ENCODE measurements at regions not wholly inside any gene's neighbourhood (a gene's known extent, or its start where the extent isn't known, plus 50 kb on each side); places are given as distances from the start of the nearest gene placed in this dataset.

- 89 to 100% methylated on average over 1 of the region's 1 CpG for WGBS, 2 donors (ENCODE audit: low coverage in 1 of 2)
- TF ChIP-seq CTCF (IDR thresholded peaks at IDR 0.05) (no peak), POLR2A (IDR thresholded peaks at IDR 0.05) (no peak), EP300 (IDR thresholded peaks at IDR 0.05) (no peak), POLR2AphosphoS5 (IDR thresholded peaks at IDR 0.05) (no peak)
- H3K27ac ChIP-seq, result no peak overlapping the region
- no peaks in the 10 kb centered on the region for H3K9me3 ChIP-seq
- no peaks in the 10 kb centered on the region for H3K4me1 ChIP-seq
- no peaks in the 10 kb centered on the region for H3K27me3 ChIP-seq
- H3K36me3 ChIP-seq, result no peaks in the 10 kb centered on the region
- ATAC-seq, result no peak
- H3K4me3 ChIP-seq, result no peak overlapping the region
Measured at GRCh38 chr4:186910385-186910784, 186.7 kb upstream of the FAT1 start.

GRCh38 chr4:186912606-186913005, 188.9 kb upstream of the FAT1 start:
- ATAC-seq, result no peak
- Histone ChIP-seq H3K27me3 (no peaks in the 10 kb centered on the region), H3K27ac (no peak overlapping the region), H3K9me3 (no peaks in the 10 kb centered on the region), H3K4me3 (no peak overlapping the region), H3K4me1 (no peaks in the 10 kb centered on the region), H3K36me3 (no peaks in the 10 kb centered on the region)
- no peak for TF ChIP-seq EP300 (IDR thresholded peaks at IDR 0.05)
- no peak for TF ChIP-seq CTCF (IDR thresholded peaks at IDR 0.05)
- TF ChIP-seq POLR2A (IDR thresholded peaks at IDR 0.05), result no peak
- no peak for TF ChIP-seq POLR2AphosphoS5 (IDR thresholded peaks at IDR 0.05)
- 58 to 64% methylated on average over 5 to 7 of the region's 9 CpGs for WGBS, 2 donors (ENCODE audit: low coverage in 1 of 2)

- H3K27me3 ChIP-seq, result no peaks in the 10 kb centered on the region
- H3K4me1 ChIP-seq, result no peaks in the 10 kb centered on the region
- 64 to 84% methylated on average over 4 of the region's 4 CpGs for WGBS, 2 donors (ENCODE audit: low coverage in 1 of 2)
- TF ChIP-seq CTCF (IDR thresholded peaks at IDR 0.05), result no peak
- TF ChIP-seq POLR2A (IDR thresholded peaks at IDR 0.05), result no peak
- no peak for TF ChIP-seq EP300 (IDR thresholded peaks at IDR 0.05)
- TF ChIP-seq POLR2AphosphoS5 (IDR thresholded peaks at IDR 0.05), result no peak
- H3K9me3 ChIP-seq, result no peaks in the 10 kb centered on the region
- H3K36me3 ChIP-seq, result no peaks in the 10 kb centered on the region
- H3K27ac ChIP-seq, result no peak overlapping the region
- no peak overlapping the region for H3K4me3 ChIP-seq
- no peak for ATAC-seq
Measured at GRCh38 chr4:186915816-186916215, 192.2 kb upstream of the FAT1 start.

- H3K27ac ChIP-seq, result no peak overlapping the region
- no peak overlapping the region for H3K4me3 ChIP-seq
- no peaks in the 10 kb centered on the region for H3K4me1 ChIP-seq
- ATAC-seq, result no peak
- H3K36me3 ChIP-seq, result no peaks in the 10 kb centered on the region
- TF ChIP-seq CTCF (IDR thresholded peaks at IDR 0.05), result no peak
- no peak for TF ChIP-seq POLR2AphosphoS5 (IDR thresholded peaks at IDR 0.05)
- no peak for TF ChIP-seq EP300 (IDR thresholded peaks at IDR 0.05)
- TF ChIP-seq POLR2A (IDR thresholded peaks at IDR 0.05), result no peak
- H3K9me3 ChIP-seq, result no peaks in the 10 kb centered on the region
- no peaks in the 10 kb centered on the region for H3K27me3 ChIP-seq
Measured at GRCh38 chr4:186917136-186917535, 193.5 kb upstream of the FAT1 start.

GRCh38 chr4:186918466-186918865, 194.8 kb upstream of the FAT1 start:
- 66 to 77% methylated on average over 3 of the region's 3 CpGs for WGBS, 2 donors (ENCODE audit: low coverage in 1 of 2)

More at GRCh38 chr4:186918466-186918865, 194.8 kb upstream of the FAT1 start:
- TF ChIP-seq CTCF (IDR thresholded peaks at IDR 0.05), result no peak
- TF ChIP-seq POLR2A (IDR thresholded peaks at IDR 0.05), result no peak
- no peak for TF ChIP-seq EP300 (IDR thresholded peaks at IDR 0.05)
- no peak for TF ChIP-seq POLR2AphosphoS5 (IDR thresholded peaks at IDR 0.05)
- no peak for ATAC-seq
- Histone ChIP-seq H3K27me3 (no peaks in the 10 kb centered on the region), H3K36me3 (no peaks in the 10 kb centered on the region), H3K27ac (no peak overlapping the region), H3K9me3 (no peaks in the 10 kb centered on the region), H3K4me3 (no peak overlapping the region), H3K4me1 (no peaks in the 10 kb centered on the region)

All from gastroesophageal sphincter (tissue), 4 donors.